ENCODE measurements at regions not wholly inside any gene's neighbourhood (a gene's known extent, or its start where the extent isn't known, plus 50 kb on each side); places are given as distances from the start of the nearest gene placed in this dataset.

DNA sequence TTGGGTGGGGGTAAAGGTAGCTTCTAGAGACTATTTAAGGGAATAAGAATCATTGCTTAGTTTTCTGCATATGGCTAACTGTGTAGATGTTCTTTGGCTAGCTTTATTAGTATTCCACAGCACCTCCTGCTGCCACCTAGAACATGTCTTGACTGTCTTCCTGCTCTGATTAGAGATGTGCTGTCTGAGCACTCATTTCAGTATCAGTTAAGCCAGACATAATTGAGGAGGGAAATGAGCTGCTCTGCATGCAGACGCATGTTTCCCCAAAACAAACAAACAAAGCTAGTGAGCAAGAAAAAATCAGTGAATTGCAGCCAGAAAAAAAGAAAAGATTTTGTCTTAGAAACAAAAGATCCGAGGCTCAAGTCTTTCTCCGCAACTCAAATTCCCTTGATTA, 402.2 kb downstream of the AASDHPPT start:
- TF ChIP-seq, protein P1, sequence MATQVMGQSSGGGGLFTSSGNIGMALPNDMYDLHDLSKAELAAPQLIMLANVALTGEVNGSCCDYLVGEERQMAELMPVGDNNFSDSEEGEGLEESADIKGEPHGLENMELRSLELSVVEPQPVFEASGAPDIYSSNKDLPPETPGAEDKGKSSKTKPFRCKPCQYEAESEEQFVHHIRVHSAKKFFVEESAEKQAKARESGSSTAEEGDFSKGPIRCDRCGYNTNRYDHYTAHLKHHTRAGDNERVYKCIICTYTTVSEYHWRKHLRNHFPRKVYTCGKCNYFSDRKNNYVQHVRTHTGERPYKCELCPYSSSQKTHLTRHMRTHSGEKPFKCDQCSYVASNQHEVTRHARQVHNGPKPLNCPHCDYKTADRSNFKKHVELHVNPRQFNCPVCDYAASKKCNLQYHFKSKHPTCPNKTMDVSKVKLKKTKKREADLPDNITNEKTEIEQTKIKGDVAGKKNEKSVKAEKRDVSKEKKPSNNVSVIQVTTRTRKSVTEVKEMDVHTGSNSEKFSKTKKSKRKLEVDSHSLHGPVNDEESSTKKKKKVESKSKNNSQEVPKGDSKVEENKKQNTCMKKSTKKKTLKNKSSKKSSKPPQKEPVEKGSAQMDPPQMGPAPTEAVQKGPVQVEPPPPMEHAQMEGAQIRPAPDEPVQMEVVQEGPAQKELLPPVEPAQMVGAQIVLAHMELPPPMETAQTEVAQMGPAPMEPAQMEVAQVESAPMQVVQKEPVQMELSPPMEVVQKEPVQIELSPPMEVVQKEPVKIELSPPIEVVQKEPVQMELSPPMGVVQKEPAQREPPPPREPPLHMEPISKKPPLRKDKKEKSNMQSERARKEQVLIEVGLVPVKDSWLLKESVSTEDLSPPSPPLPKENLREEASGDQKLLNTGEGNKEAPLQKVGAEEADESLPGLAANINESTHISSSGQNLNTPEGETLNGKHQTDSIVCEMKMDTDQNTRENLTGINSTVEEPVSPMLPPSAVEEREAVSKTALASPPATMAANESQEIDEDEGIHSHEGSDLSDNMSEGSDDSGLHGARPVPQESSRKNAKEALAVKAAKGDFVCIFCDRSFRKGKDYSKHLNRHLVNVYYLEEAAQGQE (IDR thresholded peaks at IDR 0.05): no peak
- TF ChIP-seq SP1 (IDR thresholded peaks at IDR 0.05): no peak
- TF ChIP-seq, protein P2, sequence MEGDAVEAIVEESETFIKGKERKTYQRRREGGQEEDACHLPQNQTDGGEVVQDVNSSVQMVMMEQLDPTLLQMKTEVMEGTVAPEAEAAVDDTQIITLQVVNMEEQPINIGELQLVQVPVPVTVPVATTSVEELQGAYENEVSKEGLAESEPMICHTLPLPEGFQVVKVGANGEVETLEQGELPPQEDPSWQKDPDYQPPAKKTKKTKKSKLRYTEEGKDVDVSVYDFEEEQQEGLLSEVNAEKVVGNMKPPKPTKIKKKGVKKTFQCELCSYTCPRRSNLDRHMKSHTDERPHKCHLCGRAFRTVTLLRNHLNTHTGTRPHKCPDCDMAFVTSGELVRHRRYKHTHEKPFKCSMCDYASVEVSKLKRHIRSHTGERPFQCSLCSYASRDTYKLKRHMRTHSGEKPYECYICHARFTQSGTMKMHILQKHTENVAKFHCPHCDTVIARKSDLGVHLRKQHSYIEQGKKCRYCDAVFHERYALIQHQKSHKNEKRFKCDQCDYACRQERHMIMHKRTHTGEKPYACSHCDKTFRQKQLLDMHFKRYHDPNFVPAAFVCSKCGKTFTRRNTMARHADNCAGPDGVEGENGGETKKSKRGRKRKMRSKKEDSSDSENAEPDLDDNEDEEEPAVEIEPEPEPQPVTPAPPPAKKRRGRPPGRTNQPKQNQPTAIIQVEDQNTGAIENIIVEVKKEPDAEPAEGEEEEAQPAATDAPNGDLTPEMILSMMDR (IDR thresholded peaks at IDR 0.05; ENCODE audit: low read depth, low read length, missing input control): no peak
- TF ChIP-seq EGR1 (IDR thresholded peaks at IDR 0.05; ENCODE audit: low read depth in 2 of 2): no peak
- TF ChIP-seq RAD21 (IDR thresholded peaks at IDR 0.05): no peak
- TF ChIP-seq TAF1 (conservative IDR thresholded peaks at IDR 0.05): no peak
- TF ChIP-seq JUND (IDR thresholded peaks at IDR 0.05): no peak
- no peak for TF ChIP-seq ATF3 (IDR thresholded peaks at IDR 0.05)
- no peak for TF ChIP-seq HNF4A (conservative IDR thresholded peaks at IDR 0.05)
- TF ChIP-seq NR2F2 (IDR thresholded peaks at IDR 0.05): no peak
- TF ChIP-seq RXRA (IDR thresholded peaks at IDR 0.05): no peak
- no peak for TF ChIP-seq MAX (IDR thresholded peaks at IDR 0.05)
